GM12892 (cell line): ENCODE measurements at regions not wholly inside any gene's neighbourhood (a gene's known extent, or its start where the extent isn't known, plus 50 kb on each side); places are given as distances from the start of the nearest gene placed in this dataset.

Experiments used
- POLR2A ChIP-seq: IDR thresholded peaks from 2 replicates; pipeline ENCODE4 v1.6.1; 2011; ENCODE audit warnings: low read depth, low read length, control low read depth
- POLR2AphosphoS5 ChIP-seq: IDR thresholded peaks from 2 replicates; pipeline ENCODE4 v1.6.1; 2011; ENCODE audit warnings: low read depth, low read length, control low read depth
- TAF1 ChIP-seq: IDR thresholded peaks from 2 replicates; pipeline ENCODE4 v1.6.1; 2011; ENCODE audit warnings: low read depth, mild to moderate bottlenecking, control low read depth, low read length, borderline replicate concordance

DNA sequence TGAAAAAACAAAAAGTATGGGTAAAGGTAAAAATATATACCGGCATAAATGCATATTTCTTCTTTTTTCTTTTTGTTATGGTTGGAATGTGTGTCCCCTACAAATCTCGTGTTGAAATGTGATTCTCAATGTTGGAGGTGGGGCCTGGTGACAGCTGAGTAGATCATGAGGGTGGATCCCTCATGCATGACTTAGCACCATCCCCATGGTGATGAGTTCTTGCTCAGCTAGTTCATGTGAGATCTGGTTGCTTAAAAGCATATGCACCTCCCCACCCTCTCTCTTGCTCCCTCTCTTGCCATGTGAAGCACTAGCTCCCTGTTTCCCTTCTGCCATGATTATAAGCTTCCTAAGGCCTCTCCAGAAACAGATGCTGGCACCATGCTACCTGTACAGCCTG is 93.3 kb downstream of the HYCC1 start:
- TF ChIP-seq POLR2A (no peak), POLR2AphosphoS5 (no peak), TAF1 (no peak)
